Natural killer cell (primary cell): ENCODE measurements at regions not wholly inside any gene's neighbourhood (a gene's known extent, or its start where the extent isn't known, plus 50 kb on each side); places are given as distances from the start of the nearest gene placed in this dataset.

ENCODE experiments used
- ATAC-seq, 3 donors: fragments of 150-1000 bp in 2 of 3; fragments of 200-7000 bp in 1 of 3; cut with Tn5 transposase; 1 replicate in 1 of 3; 2 replicates in 2 of 3; pipeline ENCODE4 v1.10.0; 2021; ENCODE audit warnings: mild to moderate bottlenecking in 2 of 3, moderate library complexity in 2 of 3
- DNase-seq, 2 donors: peaks; one replicate each; pipeline versions ENCODE4 v3.0.0 to v3.0.0-alpha.2; 2013 to 2021; ENCODE audit warnings: mixed read lengths in 1 of 2
- H3K27ac ChIP-seq: one replicate; pipeline ENCODE4 v1.5.1; 2013; ENCODE audit warnings: mild to moderate bottlenecking, low read length
- H3K27me3 ChIP-seq: one replicate; pipeline ENCODE4 v1.6.1; 2013; ENCODE audit warnings: low read length; ENCODE audit not compliant: control insufficient read depth, insufficient read depth
- H3K36me3 ChIP-seq: one replicate; pipeline ENCODE4 v1.6.1; 2013; ENCODE audit warnings: low read length; ENCODE audit not compliant: control insufficient read depth, insufficient read depth
- H3K4me1 ChIP-seq: one replicate; pipeline ENCODE4 v1.6.1; 2013; ENCODE audit warnings: low read length; ENCODE audit not compliant: control insufficient read depth, insufficient read depth
- H3K4me3 ChIP-seq: one replicate; pipeline ENCODE4 v1.5.1; 2013; ENCODE audit warnings: low read length
- H3K9me3 ChIP-seq: one replicate; pipeline ENCODE4 v1.6.1; 2013; ENCODE audit warnings: low read length; ENCODE audit not compliant: control insufficient read depth, insufficient read depth
- H3K27ac Mint-ChIP-seq, 2 donors: one replicate each; pipeline ENCODE4 v1.8.0; 2022; ENCODE audit warnings: mild to moderate bottlenecking in 2 of 2, mixed read lengths in 2 of 2, moderate library complexity in 1 of 2
- H3K27me3 Mint-ChIP-seq, 2 donors: one replicate each; pipeline ENCODE4 v1.8.0; 2022; ENCODE audit warnings: low read depth in 2 of 2, mixed read lengths in 2 of 2
- H3K36me3 Mint-ChIP-seq: one replicate; pipeline ENCODE4 v1.8.0; 2022; ENCODE audit warnings: mixed read lengths
- H3K4me1 Mint-ChIP-seq, 2 donors: one replicate each; pipeline ENCODE4 v1.8.0; 2022; ENCODE audit warnings: mixed read lengths in 2 of 2
- H3K4me3 Mint-ChIP-seq: one replicate; pipeline ENCODE4 v1.8.0; 2022; ENCODE audit warnings: mild to moderate bottlenecking, moderate library complexity, mixed read lengths
- H3K9me3 Mint-ChIP-seq, 2 donors: one replicate each; pipeline ENCODE4 v1.8.0; 2022; ENCODE audit warnings: mixed read lengths in 2 of 2
- WGBS: methylation state at CpG from one replicate; pipeline ENCODE4 v1.1.7; 2013; ENCODE audit warnings: missing lambda C conversion rate; ENCODE audit not compliant: insufficient coverage; 5-methylcytosine and 5-hydroxymethylcytosine counted together
- intact Hi-C: fragments of 100-400 bp; cut with micrococcal nuclease; formaldehyde crosslinking; loops from one replicate; pipeline ENCODE4 v1.14.2; 2022
- TF ChIP-seq, protein P1 (sequence below): fragments of 200-600 bp; IDR thresholded peaks from one replicate; pipeline ENCODE4 v1.8.0; 2022; ENCODE audit warnings: antibody characterized with exemption

DNA sequence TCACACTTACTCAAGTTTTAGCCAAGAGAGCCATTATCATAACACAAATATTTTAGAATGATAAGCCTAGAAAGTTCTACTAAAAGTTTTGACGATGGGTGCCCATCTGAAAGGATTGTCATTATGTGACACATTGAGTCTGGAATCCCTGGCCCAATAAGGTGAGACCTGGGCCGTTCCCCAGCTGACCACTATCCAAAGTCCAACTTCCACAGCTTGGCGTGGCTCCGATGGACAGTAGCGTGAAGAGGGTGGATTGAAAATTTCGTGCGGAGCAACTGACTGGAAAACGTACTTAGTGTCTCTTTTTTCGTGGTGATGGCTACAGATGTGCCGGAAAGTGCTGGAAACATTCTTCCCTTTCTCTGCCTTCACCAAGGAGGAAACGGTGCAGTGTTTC is 439.0 kb upstream of the ZMIZ1 start:
- Mint-ChIP-seq H3K27ac (no peak overlapping the region), H3K27me3 (peaks cover 5 to 6% of the 10 kb centered on the region in 2 donors), H3K4me1 (no peaks in the 10 kb centered on the region), H3K36me3 (no peaks in the 10 kb centered on the region), H3K4me3 (no peak overlapping the region), H3K9me3 (no peaks in the 10 kb centered on the region)
- TF ChIP-seq, protein P1, sequence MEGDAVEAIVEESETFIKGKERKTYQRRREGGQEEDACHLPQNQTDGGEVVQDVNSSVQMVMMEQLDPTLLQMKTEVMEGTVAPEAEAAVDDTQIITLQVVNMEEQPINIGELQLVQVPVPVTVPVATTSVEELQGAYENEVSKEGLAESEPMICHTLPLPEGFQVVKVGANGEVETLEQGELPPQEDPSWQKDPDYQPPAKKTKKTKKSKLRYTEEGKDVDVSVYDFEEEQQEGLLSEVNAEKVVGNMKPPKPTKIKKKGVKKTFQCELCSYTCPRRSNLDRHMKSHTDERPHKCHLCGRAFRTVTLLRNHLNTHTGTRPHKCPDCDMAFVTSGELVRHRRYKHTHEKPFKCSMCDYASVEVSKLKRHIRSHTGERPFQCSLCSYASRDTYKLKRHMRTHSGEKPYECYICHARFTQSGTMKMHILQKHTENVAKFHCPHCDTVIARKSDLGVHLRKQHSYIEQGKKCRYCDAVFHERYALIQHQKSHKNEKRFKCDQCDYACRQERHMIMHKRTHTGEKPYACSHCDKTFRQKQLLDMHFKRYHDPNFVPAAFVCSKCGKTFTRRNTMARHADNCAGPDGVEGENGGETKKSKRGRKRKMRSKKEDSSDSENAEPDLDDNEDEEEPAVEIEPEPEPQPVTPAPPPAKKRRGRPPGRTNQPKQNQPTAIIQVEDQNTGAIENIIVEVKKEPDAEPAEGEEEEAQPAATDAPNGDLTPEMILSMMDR = no peak
- Histone ChIP-seq H3K27me3 (no peaks in the 10 kb centered on the region), H3K27ac (no peak overlapping the region), H3K9me3 (no peaks in the 10 kb centered on the region), H3K4me1 (no peaks in the 10 kb centered on the region), H3K4me3 (no peak overlapping the region), H3K36me3 (no peaks in the 10 kb centered on the region)
- DNase-seq = no peak
- WGBS = 72% methylated on average over 10 of the region's 11 CpGs
- intact Hi-C loops = no loop called here
- no peak for ATAC-seq

DNA sequence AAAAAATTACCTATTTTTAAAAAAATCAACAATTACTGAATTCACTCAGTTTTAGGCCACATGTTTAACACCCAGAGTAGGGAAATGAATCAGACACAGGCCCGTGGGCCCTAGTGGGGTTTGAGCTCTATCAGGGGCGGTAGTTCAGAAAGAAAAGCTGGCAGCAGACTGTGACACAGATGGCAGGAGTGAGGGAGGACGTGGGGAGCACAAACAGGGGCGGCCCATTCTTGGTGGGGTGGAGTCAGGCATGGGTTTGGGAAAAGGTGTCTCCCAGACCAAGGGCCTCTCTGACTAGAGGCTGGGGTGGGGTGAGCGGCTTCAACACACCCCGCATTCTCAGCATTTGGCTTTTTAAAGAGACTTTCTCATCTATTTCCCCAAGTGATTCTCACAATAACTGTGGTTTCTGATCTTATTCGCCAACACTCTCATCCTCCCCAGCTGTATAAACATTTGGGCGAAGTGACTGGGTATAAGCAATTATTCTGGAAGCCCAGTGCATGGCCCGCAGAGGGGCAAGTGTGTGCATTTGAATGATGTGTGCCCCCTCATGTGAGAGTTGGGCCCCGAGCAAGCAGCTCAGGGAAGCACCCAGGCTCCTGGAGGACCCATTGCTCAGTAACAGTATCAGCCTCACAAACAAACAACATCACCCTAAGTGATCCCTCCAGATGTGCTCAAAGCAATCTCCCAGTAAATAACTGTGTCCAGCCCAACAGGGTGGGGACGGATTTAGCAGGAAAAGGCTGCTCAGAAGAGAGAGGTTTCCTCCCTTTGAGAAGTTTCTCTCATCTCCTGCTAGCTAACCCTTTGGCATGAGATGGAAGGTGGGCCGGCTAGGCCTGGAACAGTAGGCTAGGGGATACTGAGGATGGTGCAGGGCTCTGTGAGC is 437.6 kb upstream of the ZMIZ1 start:
- Mint-ChIP-seq H3K36me3 (no peaks in the 10 kb centered on the region), H3K4me1 (no peaks in the 10 kb centered on the region), H3K9me3 (no peaks in the 10 kb centered on the region), H3K27ac (no peak overlapping the region), H3K4me3 (no peak overlapping the region), H3K27me3 (peaks cover 6 to 14% of the 10 kb centered on the region in 2 donors)
- Histone ChIP-seq H3K27me3 (no peaks in the 10 kb centered on the region), H3K27ac (no peak overlapping the region), H3K9me3 (no peaks in the 10 kb centered on the region), H3K4me1 (no peaks in the 10 kb centered on the region), H3K36me3 (no peaks in the 10 kb centered on the region), H3K4me3 (no peak overlapping the region)
- TF ChIP-seq, protein P1 = no peak
- intact Hi-C loops = no loop called here
- ATAC-seq (no peak), DNase-seq (no peak)
- 69% methylated on average over 12 of the region's 12 CpGs for WGBS

DNA sequence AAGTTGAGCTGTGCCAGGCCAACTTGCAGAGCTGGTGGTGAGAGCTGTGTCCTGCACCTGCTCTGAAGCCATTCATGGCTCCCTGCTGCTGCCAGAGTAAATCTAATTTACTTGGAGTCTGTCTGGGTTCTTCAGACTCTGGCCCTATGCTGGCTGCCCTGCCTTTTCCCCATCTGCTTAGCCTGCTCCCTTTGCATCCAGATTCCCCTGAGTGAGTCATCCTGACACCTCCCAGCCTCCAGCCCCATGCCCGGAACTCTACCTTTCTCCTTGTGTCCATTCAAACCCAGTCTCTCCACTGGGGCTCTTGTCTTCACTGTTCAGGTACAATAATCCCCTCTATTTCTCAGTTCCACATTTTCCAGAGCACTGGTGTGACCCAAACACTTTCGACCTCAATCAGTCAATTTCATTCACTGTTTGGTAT is 434.4 kb upstream of the ZMIZ1 start:
- DNase-seq (no peak), ATAC-seq (no peak)
- TF ChIP-seq, protein P1 = no peak
- no peaks in the 10 kb centered on the region for H3K36me3 ChIP-seq
- no peaks in the 10 kb centered on the region for H3K36me3 Mint-ChIP-seq
- no peak overlapping the region for H3K27ac Mint-ChIP-seq
- H3K27me3 Mint-ChIP-seq = peaks cover 3 to 14% of the 10 kb centered on the region in 2 donors
- H3K4me3 Mint-ChIP-seq = no peak overlapping the region
- 78% methylated on average over 2 of the region's 2 CpGs for WGBS
- H3K4me1 Mint-ChIP-seq = no peaks in the 10 kb centered on the region
- no peaks in the 10 kb centered on the region for H3K9me3 ChIP-seq
- no peaks in the 10 kb centered on the region for H3K27me3 ChIP-seq
- no peak overlapping the region for H3K27ac ChIP-seq
- H3K4me1 ChIP-seq = no peaks in the 10 kb centered on the region
- intact Hi-C loops = no loop called here
- H3K4me3 ChIP-seq = no peak overlapping the region
- no peaks in the 10 kb centered on the region for H3K9me3 Mint-ChIP-seq

DNA sequence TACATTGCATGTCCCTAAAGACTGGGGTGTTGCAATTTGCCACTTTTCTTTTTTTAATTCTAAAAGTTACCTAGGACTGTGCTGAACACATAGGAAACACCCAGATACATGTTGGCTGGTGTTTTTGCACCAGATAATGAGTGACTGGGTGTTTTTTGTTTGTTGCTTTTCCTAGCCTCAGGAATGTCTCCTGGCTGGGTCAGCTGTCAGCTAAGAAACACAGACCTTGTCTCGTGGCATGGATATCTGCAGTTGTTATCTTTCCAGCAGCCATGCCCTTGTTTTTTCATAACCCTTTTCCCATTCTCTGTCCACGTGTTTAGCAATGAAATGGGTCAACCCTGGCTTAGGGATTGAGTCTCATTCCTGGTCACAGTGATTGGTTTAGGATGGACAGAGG is 433.9 kb upstream of the ZMIZ1 start:
- Mint-ChIP-seq H3K36me3 (no peaks in the 10 kb centered on the region), H3K4me3 (no peak overlapping the region), H3K4me1 (no peaks in the 10 kb centered on the region), H3K27ac (no peak overlapping the region), H3K27me3 (peaks cover 3 to 14% of the 10 kb centered on the region in 2 donors), H3K9me3 (no peaks in the 10 kb centered on the region)
- WGBS = 62% methylated on average over 2 of the region's 2 CpGs
- DNase-seq (no peak), ATAC-seq (no peak)
- Histone ChIP-seq H3K27me3 (no peaks in the 10 kb centered on the region), H3K4me1 (no peaks in the 10 kb centered on the region), H3K9me3 (no peaks in the 10 kb centered on the region), H3K27ac (no peak overlapping the region), H3K4me3 (no peak overlapping the region), H3K36me3 (no peaks in the 10 kb centered on the region)
- intact Hi-C loops = no loop called here
- TF ChIP-seq, protein P1 = no peak
